GM12865 (cell line): ENCODE measurements at regions not wholly inside any gene's neighbourhood (a gene's known extent, or its start where the extent isn't known, plus 50 kb on each side); places are given as distances from the start of the nearest gene placed in this dataset.

Experiments used
- DNase-seq: peaks from one replicate; pipeline ENCODE4 v3.0.0; 2010; ENCODE audit warnings: low read depth
- H3K4me3 ChIP-seq: 2 replicates; pipeline ENCODE4 v1.5.1; 2011; ENCODE audit warnings: mild to moderate bottlenecking, low read depth, low read length, control low read depth
- CTCF ChIP-seq: IDR thresholded peaks from 2 replicates; pipeline ENCODE4 v1.5.1; 2011; ENCODE audit warnings: low read length, control low read depth, low read depth, inconsistent platforms; ENCODE audit not compliant: insufficient read depth; ENCODE audit errors: missing control alignments

DNA sequence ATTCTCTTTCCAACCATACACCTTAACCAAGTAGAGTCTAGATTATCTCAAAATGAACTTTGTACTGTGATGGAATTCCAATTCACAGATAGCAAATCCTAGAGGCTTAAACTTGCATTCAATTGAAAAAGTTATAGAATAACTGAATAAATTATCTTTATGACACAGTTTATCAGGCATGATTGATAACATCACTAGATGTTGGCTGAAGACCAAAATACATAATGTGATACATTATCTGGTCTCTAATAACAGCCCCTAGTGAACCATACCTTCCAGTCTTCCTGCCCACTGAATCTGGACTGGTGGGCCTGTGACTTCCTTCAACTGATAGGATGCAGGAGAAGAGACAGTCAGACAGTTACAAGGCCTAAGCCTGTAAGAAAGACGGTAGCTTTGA is 165.2 kb upstream of the CMC1 start:
- TF ChIP-seq CTCF, result no peak
- DNase-seq, result no peak
- no peak overlapping the region for H3K4me3 ChIP-seq

- no peak for TF ChIP-seq CTCF
- no peak overlapping the region for H3K4me3 ChIP-seq
- no peak for DNase-seq
Measured at GRCh38 chr3:28077572-28077971, 163.8 kb upstream of the CMC1 start.

DNA sequence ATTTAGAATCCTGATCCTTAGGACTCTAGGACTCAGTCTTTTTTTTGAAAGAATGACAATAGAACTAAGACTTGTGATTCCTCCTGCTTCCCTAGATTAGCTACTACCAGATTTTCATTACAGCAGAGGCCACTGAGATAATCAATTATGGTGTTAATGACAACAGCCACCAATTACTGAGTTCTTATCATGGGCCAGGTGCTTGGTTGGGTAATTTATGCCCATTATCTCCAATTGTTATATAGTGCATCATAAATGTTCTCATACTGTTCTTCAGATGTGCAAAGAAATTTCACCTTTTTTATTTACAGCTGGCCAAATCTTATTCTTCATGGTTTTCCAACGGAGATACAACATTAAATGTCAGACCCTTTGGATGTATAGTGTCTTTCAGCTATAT is 162.9 kb upstream of the CMC1 start:
- no peak for TF ChIP-seq CTCF
- no peak for DNase-seq
- no peak overlapping the region for H3K4me3 ChIP-seq

GRCh38 chr3:28080716-28081115 is 160.7 kb upstream of the CMC1 start:
- no peak for TF ChIP-seq CTCF
- DNase-seq, result peak; percentile 45
- H3K4me3 ChIP-seq, result no peak overlapping the region

DNA sequence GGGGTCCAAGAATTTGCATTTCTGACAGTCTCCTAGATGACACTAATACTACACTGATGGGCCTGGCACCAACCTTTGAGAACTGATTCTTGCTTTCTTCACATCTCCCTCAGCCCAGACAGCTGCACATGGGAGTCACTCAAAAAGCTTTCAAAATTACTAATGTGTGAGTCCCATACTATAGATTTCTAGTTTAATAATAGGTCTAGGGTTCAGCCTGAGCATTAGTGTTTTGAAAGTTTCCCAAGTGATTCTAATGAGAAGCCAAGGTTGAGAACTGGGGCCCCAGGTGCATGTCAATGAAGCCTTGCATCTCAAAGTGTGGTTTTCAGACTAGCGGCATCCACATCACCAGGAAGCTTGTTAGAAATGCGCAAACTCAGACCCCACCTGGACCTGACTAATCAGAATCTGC is 159.9 kb upstream of the CMC1 start:
- no peak overlapping the region for H3K4me3 ChIP-seq
- DNase-seq, result peak; percentile 77
- TF ChIP-seq CTCF, result no peak

DNA sequence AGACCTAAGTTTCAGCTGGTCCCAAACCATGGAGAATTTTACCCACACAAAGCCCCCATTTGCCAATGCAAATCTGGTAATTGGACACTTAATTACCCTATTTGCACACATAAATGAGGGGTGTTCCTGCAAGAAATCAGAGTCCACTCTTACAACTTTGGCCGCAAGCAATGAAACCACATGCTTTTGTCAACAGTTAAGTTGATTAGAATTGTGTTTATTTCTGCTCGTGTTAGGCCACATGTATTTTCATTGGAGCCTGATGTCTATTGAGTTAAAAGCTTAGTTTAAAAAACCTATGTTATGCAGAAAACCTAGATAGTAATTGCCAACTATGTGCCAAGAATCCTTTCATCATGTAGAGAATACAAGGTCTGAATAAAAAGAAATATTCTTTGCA is 153.8 kb upstream of the CMC1 start:
- DNase-seq, result no peak
- TF ChIP-seq CTCF, result no peak
- H3K4me3 ChIP-seq, result no peak overlapping the region

- H3K4me3 ChIP-seq, result no peak overlapping the region
- TF ChIP-seq CTCF, result no peak
- DNase-seq, result no peak
Measured at GRCh38 chr3:28088811-28089526, 152.4 kb upstream of the CMC1 start.
